ENCODE measurements at regions not wholly inside any gene's neighbourhood (a gene's known extent, or its start where the extent isn't known, plus 50 kb on each side); places are given as distances from the start of the nearest gene placed in this dataset.

DNA sequence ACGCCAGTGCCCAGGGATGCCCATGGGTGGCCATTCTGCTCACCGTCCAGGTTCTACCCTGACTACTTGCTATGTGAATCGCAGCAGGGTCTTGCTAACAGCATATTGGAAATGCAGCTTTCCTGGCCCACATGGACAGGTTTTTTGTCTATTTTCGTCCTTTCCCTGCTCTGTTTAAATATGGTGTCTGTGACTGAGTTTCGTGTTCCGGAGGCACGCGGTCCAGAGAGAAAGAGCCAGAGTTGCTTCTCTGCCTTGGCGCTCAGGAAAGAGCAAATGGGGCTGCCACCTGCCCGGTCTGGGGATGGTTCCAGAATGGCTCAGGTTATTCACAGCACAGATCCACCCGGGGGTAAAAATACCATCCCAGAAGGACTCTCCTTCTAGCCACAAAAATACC lies 456.2 kb downstream of the BCL11A start:
- DNase-seq (ENCODE audit: low read depth), result no peak

DNA sequence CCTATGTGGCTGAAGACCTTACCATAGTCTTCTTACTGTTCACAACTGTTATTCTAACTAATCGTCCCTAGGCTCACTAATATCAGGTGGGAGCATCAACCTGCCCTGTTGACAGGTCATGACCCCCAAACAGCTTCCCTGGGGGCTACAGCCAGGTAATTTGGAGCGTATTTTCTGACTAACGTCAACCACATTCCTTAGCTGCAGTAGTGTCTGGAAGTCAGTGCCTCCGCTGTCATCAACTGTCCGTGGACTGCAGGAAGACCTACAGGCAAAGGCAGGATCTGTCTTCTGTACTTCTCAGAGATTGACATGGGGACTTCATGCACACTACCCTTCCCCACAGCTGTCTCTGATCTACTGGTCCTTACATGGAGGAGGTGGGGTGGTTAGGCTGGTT lies 456.9 kb downstream of the BCL11A start:
- DNase-seq (ENCODE audit: low read depth), result no peak

DNA sequence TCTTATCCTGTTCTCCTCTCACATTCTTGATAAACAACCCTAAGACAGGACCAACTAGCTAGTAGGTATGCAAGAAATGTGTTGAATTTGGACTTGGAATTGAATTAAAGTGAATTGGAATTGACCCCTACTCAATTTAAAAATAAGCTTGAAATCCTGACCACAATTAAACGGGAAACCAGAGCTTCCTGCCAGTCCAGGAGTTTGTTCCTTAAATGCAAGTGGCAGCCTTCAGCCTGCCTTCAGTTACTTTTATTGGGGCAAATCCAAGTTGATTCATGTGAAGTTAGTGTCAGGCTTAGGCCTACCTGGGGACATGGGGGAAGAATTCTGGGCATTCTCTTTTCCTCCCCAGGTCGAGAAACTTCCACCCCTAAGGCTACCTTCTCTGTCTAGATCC lies 457.6 kb downstream of the BCL11A start:
- DNase-seq (ENCODE audit: low read depth), result no peak

DNA sequence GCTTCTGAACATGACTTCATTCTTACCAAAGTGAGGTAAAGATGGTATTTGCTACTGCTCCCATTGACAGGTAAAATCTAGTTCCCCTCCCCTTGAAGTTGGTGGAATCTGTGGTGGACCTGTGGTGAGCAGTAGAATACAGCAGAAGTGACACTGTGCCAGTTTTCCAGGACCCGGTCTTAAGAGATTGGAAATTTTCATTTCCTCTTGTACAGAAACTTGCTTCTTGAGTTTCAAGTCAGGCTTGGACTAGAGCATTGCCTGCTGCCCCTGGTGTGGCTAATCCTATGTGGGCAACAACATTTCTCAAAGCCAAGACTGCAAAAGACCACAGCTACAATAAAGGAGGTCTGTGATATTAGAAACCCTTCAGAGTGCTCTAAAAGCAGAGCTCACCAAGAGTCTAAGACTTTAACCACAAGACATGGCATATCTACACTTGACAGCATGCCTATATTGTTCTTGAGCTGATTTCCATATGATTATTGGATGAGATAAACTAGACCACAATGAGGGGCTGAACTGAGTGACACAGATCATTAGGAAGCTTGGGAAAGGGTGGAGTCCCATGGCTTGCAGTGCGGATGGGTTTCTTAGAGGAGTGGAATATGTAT lies 458.1 kb downstream of the BCL11A start:
- DNase-seq (ENCODE audit: low read depth), result no peak

DNA sequence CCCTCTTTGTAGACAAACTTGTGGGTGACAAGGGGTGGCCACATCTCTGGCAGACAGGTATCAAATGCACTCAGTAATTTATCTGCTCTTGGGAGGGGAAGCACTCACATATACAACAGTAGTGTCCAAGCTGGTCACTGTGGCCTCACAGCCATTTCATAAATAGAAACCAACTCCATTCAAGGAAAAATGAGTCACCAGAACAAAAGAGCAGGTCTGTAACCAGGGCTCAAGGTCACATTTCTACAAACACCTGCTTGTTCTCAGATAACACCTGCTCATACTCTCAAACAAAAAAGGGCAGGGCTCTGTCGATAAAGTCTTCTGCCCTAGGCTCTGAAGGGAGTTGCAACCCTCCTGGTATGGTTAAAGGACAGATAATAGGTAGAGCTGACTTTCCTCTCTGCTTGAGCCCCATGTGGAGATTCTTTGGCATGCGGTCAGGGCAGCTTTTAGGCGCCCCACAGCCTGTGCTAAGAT lies 459.0 kb downstream of the BCL11A start:
- DNase-seq (ENCODE audit: low read depth), result no peak

DNA sequence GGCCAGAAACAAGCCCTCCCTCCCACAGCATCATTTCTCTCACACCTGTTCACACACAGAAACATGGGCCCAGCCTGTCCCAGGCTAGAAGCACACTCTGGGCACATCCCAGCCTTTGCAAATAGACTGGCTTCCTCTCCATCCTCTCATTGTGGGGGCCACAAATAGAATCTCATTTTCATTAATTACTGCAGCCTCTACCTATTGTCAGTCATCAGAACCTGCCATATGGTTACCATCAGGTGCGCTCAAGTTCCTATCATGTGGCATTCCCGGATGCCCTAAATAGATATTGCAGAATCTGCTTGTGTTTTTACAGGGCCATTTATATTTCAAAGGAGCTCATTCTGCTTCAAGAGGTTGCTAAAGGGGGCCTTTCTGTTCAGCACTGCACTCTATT lies 460.7 kb downstream of the BCL11A start:
- DNase-seq (ENCODE audit: low read depth), result no peak

DNA sequence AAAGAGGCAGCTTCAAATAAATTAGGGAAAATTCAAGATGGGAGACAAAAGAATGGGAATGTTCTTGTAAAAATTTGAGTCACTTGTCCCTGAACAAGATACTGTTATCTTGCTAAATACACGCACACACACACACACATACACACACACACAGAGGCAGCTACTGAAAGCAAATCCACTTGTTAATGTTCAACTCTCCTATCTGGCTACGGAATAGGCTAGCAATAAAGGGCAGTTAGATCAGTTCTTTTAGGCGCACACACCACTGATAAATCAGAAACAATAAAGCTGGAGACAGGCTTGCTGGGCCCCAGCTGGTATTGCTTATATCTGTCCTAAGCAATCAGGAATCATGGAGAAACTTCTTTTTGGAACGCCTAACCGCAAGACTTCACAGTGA lies 461.6 kb downstream of the BCL11A start:
- no peak for DNase-seq (ENCODE audit: low read depth)

DNA sequence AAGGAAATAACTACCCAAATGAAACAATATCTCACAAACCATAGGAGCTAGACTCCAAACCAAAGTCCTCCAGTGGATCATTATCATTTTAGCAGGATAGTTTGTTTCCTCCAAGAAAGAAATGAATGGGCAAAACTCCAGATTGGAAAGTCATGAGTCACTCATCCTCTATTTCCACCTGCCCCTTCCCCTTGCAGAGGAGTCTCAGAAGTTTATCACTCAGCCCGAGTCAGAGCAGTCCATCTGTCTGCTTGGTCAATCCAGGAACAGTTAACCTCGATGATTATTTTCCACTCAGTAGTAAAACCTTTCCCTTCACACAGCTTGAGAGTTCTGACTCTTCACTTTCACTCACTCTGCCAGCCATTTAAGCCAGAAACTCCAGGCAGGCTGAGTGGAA lies 462.2 kb downstream of the BCL11A start:
- no peak for DNase-seq (ENCODE audit: low read depth)

DNA sequence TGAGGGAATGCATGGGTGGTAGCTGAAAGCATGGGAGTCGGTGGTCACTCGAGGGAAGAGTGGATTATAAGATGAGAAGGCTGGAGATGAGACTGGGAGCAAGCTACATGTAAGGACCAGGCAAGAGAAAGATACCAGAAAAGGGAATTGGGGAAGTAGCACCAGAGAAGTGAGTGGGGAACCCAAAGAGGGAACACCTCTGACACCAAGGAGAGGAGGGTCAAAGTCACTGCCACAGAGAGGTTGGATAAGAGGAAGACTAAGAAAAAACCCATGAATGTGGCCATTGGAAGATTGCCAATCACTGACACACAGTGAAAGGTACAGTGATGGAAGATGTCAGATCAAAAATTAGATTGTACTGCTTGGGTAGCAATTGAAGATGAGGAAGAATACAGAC lies 473.9 kb downstream of the BCL11A start:
- no peak for DNase-seq (ENCODE audit: low read depth)

DNA sequence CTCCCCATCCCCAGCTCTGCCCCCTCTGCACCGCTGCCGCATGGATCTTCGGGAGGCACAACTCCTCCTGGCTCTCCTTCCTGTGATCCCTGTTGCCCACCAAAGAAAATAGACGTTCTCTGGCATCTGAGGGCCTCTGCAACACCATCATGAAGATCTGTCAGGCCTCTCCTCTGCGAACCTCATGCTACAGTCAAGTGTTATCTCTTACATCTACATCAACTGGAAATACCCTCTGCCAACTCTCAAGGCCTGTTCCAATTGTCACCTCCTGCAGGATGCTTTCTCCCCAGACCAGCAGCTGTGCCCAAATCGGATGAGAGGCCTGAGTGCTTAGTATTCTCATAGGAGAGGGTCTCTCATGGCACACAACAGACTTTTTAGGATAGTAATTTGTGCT lies 478.4 kb downstream of the BCL11A start:
- DNase-seq (ENCODE audit: low read depth), result no peak

DNA sequence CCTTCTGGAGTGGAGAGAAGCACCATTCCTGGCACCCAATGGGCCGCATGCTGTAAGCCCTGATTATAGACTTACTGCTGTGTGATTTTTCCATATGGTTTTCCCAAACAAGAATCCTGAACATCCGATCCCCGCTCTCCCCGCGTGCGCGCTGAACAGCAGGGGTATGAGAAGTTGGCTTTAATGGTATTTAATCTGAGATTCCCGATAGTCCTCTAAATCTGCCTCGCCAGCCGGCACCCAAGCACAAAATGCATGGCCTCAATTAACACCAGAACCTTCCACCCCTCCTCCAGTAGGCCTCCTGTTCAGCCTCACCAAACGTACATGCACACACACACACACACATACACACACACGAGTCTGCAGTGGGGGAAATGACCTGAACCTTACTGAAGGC lies 480.3 kb downstream of the BCL11A start:
- no peak for DNase-seq (ENCODE audit: low read depth)

DNA sequence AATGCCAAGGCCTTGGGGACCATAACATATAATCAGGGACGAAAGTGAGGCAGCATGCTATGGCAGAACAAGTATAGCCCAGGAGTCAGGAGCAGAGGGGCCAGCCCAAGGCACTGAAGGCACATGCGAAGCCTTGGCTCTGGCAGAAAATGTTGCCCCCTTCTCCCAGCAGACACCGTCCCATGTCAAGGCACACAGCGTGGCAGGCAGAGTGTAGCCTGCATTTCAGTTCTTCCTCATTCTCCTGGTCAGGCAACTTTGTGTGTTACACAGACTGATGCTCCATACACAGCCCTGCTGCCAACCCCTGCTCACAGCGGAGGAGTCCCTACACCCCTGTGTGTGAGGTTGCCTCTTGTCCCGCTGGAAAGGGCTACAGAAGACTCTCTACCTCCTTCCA lies 480.8 kb downstream of the BCL11A start:
- no peak for DNase-seq (ENCODE audit: low read depth)

DNA sequence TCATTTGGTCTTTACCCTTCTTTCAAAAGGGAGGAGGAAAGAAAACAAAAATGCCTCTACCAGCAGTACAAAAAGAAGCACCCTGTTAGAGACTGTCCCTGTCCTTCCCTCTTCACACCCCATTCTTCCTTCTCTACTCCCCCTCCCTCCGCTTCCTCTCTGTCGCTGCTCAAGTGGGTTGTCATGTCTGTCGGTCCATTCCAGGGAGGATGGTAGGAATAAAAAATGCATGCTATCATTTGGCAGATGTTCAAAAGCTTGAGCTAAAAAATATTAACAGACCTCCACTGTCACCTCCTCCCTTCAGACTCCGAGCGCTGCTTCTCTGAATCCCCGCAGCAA lies 482.0 kb downstream of the BCL11A start:
- no peak for DNase-seq (ENCODE audit: low read depth)

DNA sequence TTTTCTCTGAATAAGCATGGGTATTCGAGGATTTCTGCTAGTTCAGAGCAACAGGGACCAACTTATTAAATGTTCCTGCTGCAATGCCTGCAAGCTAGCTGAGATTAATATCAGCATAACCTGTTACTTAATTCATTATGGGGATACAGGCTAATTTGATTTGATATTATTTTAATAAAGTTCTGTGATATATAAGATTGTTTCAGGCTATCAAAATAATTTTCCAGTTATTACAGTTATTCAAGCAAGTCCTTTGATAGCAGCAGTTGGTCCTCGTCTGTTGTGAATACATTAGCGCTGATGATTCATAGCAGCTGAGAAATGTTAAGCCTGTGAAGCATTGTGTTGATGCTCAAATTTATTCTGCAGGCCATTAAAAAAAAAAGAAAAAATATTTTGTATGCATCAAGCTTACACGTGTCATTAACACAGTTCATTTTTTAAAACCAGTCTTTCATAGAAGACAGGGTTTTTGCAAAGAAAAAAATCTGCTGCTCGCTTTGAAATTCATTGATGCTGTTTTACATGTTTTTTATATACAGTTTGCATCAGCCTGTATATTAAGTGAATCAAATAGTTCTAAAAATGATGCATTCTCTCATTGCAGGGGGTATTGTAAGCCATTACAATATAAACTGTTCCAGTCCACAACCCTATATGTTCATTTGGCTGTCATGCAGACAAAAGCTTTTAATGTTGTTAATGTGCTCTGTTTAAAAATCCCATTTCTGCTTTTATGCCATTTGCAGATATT lies 482.5 kb downstream of the BCL11A start:
- no peak for DNase-seq (ENCODE audit: low read depth)

DNA sequence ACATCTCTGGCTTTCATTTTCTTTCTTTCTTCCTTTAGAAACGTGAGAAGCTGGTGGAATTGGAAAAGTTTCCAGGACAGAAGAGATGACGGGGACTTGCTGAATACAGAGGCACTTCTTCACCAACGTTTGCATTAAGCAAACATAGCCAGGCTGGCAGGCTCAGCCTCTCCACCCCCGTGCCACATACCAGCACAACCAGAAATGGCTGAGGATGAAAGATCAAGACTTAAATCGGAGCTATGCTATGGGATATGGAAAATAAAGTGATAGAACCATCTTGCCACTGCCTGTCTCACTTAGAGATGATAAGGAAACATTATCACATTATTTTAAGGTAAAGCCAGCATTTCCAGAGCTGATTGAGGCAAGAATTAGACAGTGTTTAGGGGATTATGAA lies 483.3 kb downstream of the BCL11A start:
- no peak for DNase-seq (ENCODE audit: low read depth)

DNA sequence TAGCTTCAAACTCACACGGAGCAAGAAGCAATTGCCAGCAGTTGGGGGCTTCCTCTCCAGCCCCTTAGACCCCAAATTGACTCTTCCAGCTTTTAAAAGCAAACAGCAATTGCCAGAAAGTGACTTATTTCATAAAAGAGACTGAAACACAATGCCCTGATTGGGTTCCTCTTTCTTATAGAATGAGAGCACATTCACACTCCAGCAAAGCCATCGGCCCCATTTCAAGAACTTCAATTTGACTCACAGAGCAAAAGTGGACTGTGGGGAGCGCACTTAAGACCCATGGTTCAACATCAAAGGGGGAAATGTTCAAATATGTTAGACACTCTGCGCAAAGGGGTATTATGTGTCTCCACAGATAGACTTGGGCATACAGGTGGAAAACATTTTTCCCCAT lies 484.7 kb downstream of the BCL11A start:
- no peak for DNase-seq (ENCODE audit: low read depth)

DNA sequence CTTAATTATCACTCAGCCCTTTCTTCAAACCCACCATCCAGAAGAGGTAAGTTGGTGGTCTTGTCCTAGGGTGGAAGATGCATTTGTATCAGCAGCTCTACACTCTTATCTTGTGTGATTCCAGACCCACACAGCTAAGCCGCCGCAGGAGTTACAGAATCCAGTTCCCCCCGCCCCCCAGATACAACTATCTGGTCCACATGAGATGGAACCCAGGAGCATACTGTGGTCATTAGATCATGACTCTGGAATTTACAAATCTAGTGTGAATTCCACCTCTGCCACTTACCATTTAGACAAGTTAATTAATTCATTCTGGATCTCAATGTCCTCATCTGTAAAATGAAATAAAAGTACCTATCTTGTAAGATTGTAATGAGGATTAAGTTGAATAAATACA lies 486.4 kb downstream of the BCL11A start:
- no peak for DNase-seq (ENCODE audit: low read depth)

DNA sequence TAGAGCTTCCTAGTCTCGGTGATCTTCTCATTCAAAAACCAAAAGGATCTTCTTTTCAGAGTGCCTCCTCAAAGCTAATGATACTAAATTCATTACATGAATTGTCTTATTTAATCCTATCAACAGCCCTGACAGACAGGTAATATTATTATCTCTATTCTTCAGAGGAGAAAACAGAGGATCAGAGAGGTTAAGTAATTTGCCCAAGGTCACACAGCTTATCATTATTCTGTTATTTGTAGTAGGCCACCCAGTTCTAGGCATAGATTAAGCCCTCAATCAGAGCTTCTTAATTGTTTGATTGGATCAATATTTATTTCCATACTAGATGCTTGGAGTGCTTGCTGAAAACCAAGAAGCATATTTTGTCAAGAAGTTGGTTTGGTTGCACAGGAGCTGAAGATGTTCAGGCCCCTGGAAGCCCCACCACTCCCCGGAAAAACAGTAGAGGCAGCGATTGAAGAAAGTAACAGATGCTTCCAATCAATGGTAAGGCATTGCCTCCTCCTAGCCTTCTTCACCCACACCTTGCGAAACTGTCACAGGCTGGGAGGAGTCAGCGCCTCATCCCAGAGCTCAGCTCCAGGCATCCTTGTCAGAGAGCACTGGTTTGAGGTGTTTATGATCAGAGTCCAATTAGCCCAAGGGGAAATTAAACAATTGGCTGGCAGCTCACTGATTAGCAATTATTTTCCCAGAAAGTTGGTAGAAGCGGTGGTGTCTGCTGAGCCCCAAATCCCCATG lies 487.2 kb downstream of the BCL11A start:
- no peak for DNase-seq (ENCODE audit: low read depth)

DNA sequence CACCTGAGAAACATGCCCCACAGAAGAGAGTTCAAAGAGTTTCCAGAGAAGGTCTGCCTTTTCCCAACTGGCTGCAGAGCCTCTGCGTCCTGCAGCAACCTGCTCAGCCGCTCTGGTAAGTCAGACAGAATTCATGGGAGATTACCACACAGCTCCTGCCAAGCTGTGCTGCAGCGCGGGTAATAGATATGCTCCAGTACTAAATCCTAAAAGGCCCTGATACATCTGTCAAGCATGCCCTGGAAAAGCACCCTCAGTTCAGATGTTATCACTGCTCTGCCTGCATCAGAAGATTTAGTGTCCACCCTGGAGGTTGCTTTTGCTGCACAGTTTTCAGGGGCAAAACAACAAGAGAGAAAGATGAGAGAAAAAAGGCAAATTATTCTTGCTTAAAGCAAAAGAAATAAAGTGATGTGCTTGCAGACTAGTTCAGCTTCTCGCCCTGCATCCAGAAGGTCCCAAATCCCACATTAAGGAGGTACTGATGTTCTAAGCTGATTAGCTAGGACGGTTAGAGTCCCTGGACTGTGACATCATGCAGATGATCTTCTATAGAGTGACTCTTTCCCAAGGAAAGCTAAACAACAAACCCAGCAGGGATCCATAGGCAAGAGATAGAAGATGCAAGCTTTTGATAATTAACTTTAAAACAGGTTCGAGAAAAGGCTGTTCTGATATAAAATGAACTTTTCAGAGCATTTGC lies 488.6 kb downstream of the BCL11A start:
- no peak for DNase-seq (ENCODE audit: low read depth)

DNA sequence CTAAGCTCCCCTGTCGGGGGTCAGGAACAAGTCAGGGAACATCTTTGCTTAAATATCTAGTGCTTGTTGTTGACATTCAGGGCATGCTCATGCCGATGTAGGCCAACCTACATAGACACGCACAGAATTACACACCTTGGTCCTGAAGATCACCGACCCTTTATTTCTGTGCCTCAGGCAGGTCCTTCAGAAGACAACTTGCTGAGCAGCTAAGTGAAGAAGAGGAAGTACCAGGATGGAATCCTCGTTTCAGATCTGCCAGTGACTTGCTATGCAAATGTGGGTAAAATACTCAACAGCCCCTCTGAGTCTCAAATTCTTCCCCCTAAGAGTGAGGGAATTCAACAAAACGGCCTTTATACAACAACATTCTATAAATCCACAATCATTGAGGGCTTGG lies 494.7 kb downstream of the BCL11A start:
- no peak for DNase-seq (ENCODE audit: low read depth)

DNA sequence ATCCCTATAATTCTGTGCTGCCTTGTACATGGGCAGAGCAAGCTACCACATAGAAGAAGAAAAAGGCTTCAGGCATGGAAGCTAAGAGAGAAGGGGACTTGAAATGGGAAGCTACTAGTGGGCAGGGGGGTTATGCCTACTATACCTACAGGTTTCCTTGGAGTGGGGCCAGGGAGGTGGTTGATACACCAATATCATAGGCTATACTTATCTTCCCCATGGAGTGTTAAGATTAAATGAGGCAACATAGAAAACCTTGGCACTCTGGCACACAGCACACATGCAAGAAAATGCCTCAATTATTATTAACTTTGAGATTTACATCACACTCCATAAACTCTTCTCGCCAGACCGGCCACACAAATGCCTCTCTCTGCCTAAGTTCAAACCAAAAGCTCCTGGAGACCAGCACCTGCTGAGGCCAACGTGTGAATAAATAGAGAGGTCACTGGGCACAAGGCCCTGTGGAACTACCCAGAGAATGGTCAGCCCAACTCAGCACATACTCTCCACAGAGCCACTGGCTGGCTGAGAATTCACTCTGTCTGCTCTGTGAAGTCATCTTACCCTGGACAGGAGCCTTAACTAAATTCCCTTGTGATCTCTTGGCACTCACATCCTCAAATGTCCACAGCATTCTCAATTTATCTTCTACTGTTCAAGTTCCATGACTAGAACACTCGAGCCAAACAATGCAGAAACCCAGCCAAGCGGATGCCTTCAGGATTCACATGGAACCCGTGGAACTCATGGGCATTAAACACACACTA lies 498.7 kb downstream of the BCL11A start:
- no peak for DNase-seq (ENCODE audit: low read depth)

DNA sequence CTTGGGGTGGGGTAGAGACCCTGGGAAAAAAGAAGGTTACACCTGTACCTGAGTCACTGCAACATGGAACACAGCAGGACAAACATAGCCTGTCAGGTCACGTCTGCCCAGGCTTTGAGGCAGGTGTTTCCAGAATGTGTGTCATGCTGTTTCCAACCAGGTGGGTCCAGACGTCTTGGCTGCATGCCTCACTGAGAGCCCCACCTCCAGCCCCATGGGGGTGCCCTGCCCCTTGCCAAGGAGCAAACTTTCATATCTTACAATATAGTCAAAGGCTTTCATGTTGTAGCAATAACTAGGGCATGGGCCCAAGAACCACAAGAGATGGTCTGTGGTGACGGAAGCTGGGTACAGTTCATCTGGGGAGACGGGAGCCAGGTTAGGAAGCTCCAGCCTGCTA lies 499.7 kb downstream of the BCL11A start:
- no peak for DNase-seq (ENCODE audit: low read depth)
